ENCODE measurements at regions not wholly inside any gene's neighbourhood (a gene's known extent, or its start where the extent isn't known, plus 50 kb on each side); places are given as distances from the start of the nearest gene placed in this dataset.

GRCh38 chr6:91304521-91304920 lies 717.6 kb upstream of the MAP3K7 start:
- DNase-seq (ENCODE audit: low spot score) = no peak
- no peaks in the 10 kb centered on the region for H3K27me3 ChIP-seq

GRCh38 chr6:91303326-91303725 lies 716.5 kb upstream of the MAP3K7 start:
- Histone ChIP-seq H3K79me2 (no peaks in the 10 kb centered on the region), H3K27ac (no peak overlapping the region), H3K4me2 (no peak overlapping the region), H3K36me3 (replicated peaks; ENCODE audit: insufficient read depth, low read depth) (no peaks in the 10 kb centered on the region), H3K27me3 (no peaks in the 10 kb centered on the region), H3K4me3 (no peak overlapping the region), H3K9me2 (replicated peaks; ENCODE audit: insufficient read depth) (no peaks in the 10 kb centered on the region), H3K4me1 (ENCODE audit: insufficient read depth) (peaks cover 22% of the 10 kb centered on the region), H3K9me3 (ENCODE audit: low read depth) (no peaks in the 10 kb centered on the region), H4K20me1 (ENCODE audit: insufficient read depth, poor library complexity, severe bottlenecking) (no peaks in the 10 kb centered on the region), H2AFZ (no peak overlapping the region)
- DNase-seq (ENCODE audit: low spot score) = no peak
- WGBS (ENCODE audit: low lambda C conversion rate, missing lambda C conversion rate) = 96% methylated on average over 12 of the region's 12 CpGs
- no peak for TF ChIP-seq EZH2 (IDR thresholded peaks at IDR 0.05; ENCODE audit: borderline replicate concordance)
- TF ChIP-seq CTCF (IDR thresholded peaks at IDR 0.05; ENCODE audit: poor library complexity) = no peak
- TF ChIP-seq EZH2phosphoT487 (IDR thresholded peaks at IDR 0.05; ENCODE audit: low read depth, severe bottlenecking, unreplicated experiment) = no peak

More at GRCh38 chr6:91304521-91304920, 717.6 kb upstream of the MAP3K7 start:
- Histone ChIP-seq H4K20me1 (ENCODE audit: insufficient read depth, poor library complexity, severe bottlenecking) (no peaks in the 10 kb centered on the region), H3K9me2 (replicated peaks; ENCODE audit: insufficient read depth) (no peaks in the 10 kb centered on the region), H3K4me3 (no peak overlapping the region), H3K36me3 (replicated peaks; ENCODE audit: insufficient read depth, low read depth) (no peaks in the 10 kb centered on the region), H2AFZ (no peak overlapping the region), H3K79me2 (no peaks in the 10 kb centered on the region), H3K27ac (no peak overlapping the region), H3K9me3 (ENCODE audit: low read depth) (no peaks in the 10 kb centered on the region), H3K4me1 (ENCODE audit: insufficient read depth) (peaks cover 17% of the 10 kb centered on the region), H3K4me2 (no peak overlapping the region)
- TF ChIP-seq EZH2phosphoT487 (IDR thresholded peaks at IDR 0.05; ENCODE audit: low read depth, severe bottlenecking, unreplicated experiment) (no peak), CTCF (IDR thresholded peaks at IDR 0.05; ENCODE audit: poor library complexity) (no peak)
- 65% methylated on average over 3 of the region's 3 CpGs for WGBS (ENCODE audit: low lambda C conversion rate, missing lambda C conversion rate)

GRCh38 chr6:91299544-91300491 lies 712.9 kb upstream of the MAP3K7 start:
- H3K4me1 ChIP-seq (ENCODE audit: insufficient read depth) = peaks cover 19% of the 10 kb centered on the region
- no peaks in the 10 kb centered on the region for H3K27me3 ChIP-seq
- no peak overlapping the region for H2AFZ ChIP-seq
- peak; percentile 49 for DNase-seq (ENCODE audit: low spot score)
- TF ChIP-seq EZH2phosphoT487 (IDR thresholded peaks at IDR 0.05; ENCODE audit: low read depth, severe bottlenecking, unreplicated experiment) = no peak
- no peak for TF ChIP-seq EZH2 (IDR thresholded peaks at IDR 0.05; ENCODE audit: borderline replicate concordance)
- no peak for TF ChIP-seq CTCF (IDR thresholded peaks at IDR 0.05; ENCODE audit: poor library complexity)
- peak overlapping the region; percentile 58 for H3K27ac ChIP-seq
- H4K20me1 ChIP-seq (ENCODE audit: insufficient read depth, poor library complexity, severe bottlenecking) = no peaks in the 10 kb centered on the region
- H3K36me3 ChIP-seq (replicated peaks; ENCODE audit: insufficient read depth, low read depth) = no peaks in the 10 kb centered on the region
- H3K4me2 ChIP-seq = no peak overlapping the region
- 48% methylated on average over 7 of the region's 7 CpGs for WGBS (ENCODE audit: low lambda C conversion rate, missing lambda C conversion rate)
- H3K9me3 ChIP-seq (ENCODE audit: low read depth) = no peaks in the 10 kb centered on the region
- no peak overlapping the region for H3K4me3 ChIP-seq
- H3K9me2 ChIP-seq (replicated peaks; ENCODE audit: insufficient read depth) = no peaks in the 10 kb centered on the region
- no peaks in the 10 kb centered on the region for H3K79me2 ChIP-seq

Measured in hepatocyte (in vitro differentiated cells).